NCI-H82 (cell line): ENCODE measurements at regions not wholly inside any gene's neighbourhood (a gene's known extent, or its start where the extent isn't known, plus 50 kb on each side); places are given as distances from the start of the nearest gene placed in this dataset.

Experiments
- DNase-seq: peaks from one replicate; lab custom pipeline; 2025; lab: John Stamatoyannopoulos, UW

GRCh38 chr9:80552931-80553330 lies 981.2 kb downstream of the TLE4 start:
- no peak for DNase-seq

GRCh38 chr9:80550181-80550580 lies 978.4 kb downstream of the TLE4 start:
- DNase-seq, result no peak

GRCh38 chr9:80547613-80548012 lies 975.8 kb downstream of the TLE4 start:
- no peak for DNase-seq

- no peak for DNase-seq
Measured at GRCh38 chr9:80540387-80540786, 968.6 kb downstream of the TLE4 start.

- no peak for DNase-seq
Measured at GRCh38 chr9:80538976-80539375, 967.2 kb downstream of the TLE4 start.

- DNase-seq, result no peak
Measured at GRCh38 chr9:80522465-80522864, 950.7 kb downstream of the TLE4 start.

GRCh38 chr9:80521151-80521550 lies 949.4 kb downstream of the TLE4 start:
- no peak for DNase-seq

GRCh38 chr9:80520231-80520630 lies 948.5 kb downstream of the TLE4 start:
- no peak for DNase-seq

- no peak for DNase-seq
Measured at GRCh38 chr9:80518441-80518840, 946.7 kb downstream of the TLE4 start.

GRCh38 chr9:80516679-80517078 lies 944.9 kb downstream of the TLE4 start:
- no peak for DNase-seq

GRCh38 chr9:80509358-80509757 lies 937.6 kb downstream of the TLE4 start:
- DNase-seq, result no peak

GRCh38 chr9:80507611-80508010 lies 935.8 kb downstream of the TLE4 start:
- DNase-seq, result no peak

- no peak for DNase-seq
Measured at GRCh38 chr9:80504601-80505230, 933.0 kb downstream of the TLE4 start.

- peak; percentile 21 for DNase-seq
Measured at GRCh38 chr9:80503671-80504281, 932.0 kb downstream of the TLE4 start.

- no peak for DNase-seq
Measured at GRCh38 chr9:80502306-80502705, 930.5 kb downstream of the TLE4 start.

GRCh38 chr9:80501635-80502034 lies 929.9 kb downstream of the TLE4 start:
- no peak for DNase-seq

- DNase-seq, result peak; percentile 56
Measured at GRCh38 chr9:80500300-80500699, 928.5 kb downstream of the TLE4 start.

GRCh38 chr9:80498001-80498555 lies 926.3 kb downstream of the TLE4 start:
- no peak for DNase-seq

- DNase-seq, result peak; percentile 39
Measured at GRCh38 chr9:80496901-80497556, 925.3 kb downstream of the TLE4 start.

- DNase-seq, result no peak
Measured at GRCh38 chr9:80493258-80493657, 921.5 kb downstream of the TLE4 start.

GRCh38 chr9:80492221-80492620 lies 920.5 kb downstream of the TLE4 start:
- no peak for DNase-seq

GRCh38 chr9:80491086-80491696 lies 919.4 kb downstream of the TLE4 start:
- no peak for DNase-seq

- no peak for DNase-seq
Measured at GRCh38 chr9:80489329-80489728, 917.6 kb downstream of the TLE4 start.
